ENCODE measurements at regions not wholly inside any gene's neighbourhood (a gene's known extent, or its start where the extent isn't known, plus 50 kb on each side); places are given as distances from the start of the nearest gene placed in this dataset.

DNA sequence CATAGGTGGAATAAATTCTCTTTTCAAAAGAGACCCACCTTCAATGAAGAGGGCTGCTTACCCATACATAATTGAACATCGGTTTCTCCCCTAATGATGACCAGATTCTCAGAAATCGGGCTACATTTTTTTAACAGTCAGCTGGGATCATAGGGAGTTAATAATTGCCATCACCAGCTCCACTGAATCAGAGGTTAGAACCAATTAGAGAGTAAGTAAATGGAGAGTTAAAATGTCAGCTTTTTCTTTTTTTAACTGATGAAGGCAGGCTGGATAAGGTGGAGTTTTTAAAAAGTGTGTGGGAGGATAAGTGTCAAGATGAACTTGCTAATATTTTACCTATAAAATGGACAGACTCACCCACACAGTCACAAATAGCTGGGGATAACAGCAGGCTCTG, 584.5 kb upstream of the NR3C2 start:
- H3K9me3 Mint-ChIP-seq = no peaks in the 10 kb centered on the region
- H3K27ac Mint-ChIP-seq = no peak overlapping the region

GRCh38 chr4:149017002-149017734, 575.0 kb upstream of the NR3C2 start:
- H3K27me3 Mint-ChIP-seq (ENCODE audit: low read depth) = peaks cover 8% of the 10 kb centered on the region
- H3K4me1 Mint-ChIP-seq = peaks cover 1% of the 10 kb centered on the region
- H3K4me3 Mint-ChIP-seq = no peak overlapping the region

More for the DNA sequence above, 584.5 kb upstream of the NR3C2 start:
- TF ChIP-seq CTCF (IDR thresholded peaks at IDR 0.05; ENCODE audit: unreplicated experiment) = no peak
- H3K27me3 Mint-ChIP-seq (ENCODE audit: low read depth) = peaks cover 3% of the 10 kb centered on the region
- H3K4me3 Mint-ChIP-seq = no peak overlapping the region
- H3K36me3 Mint-ChIP-seq = no peaks in the 10 kb centered on the region
- peaks cover 9% of the 10 kb centered on the region for H3K4me1 Mint-ChIP-seq
- DNase-seq (ENCODE audit: low spot score in 2 of 2, unreplicated experiment in 2 of 2) = no peak

GRCh38 chr4:149009223-149009622, 567.0 kb upstream of the NR3C2 start:
- H3K9me3 Mint-ChIP-seq = peaks cover 24% of the 10 kb centered on the region
- no peak overlapping the region for H3K4me3 Mint-ChIP-seq
- H3K36me3 Mint-ChIP-seq = no peaks in the 10 kb centered on the region
- peaks cover 4% of the 10 kb centered on the region for H3K4me1 Mint-ChIP-seq
- H3K27me3 Mint-ChIP-seq (ENCODE audit: low read depth) = no peaks in the 10 kb centered on the region
- no peak overlapping the region for H3K27ac Mint-ChIP-seq
- no peak for TF ChIP-seq CTCF (IDR thresholded peaks at IDR 0.05; ENCODE audit: unreplicated experiment)
- no peak for DNase-seq (ENCODE audit: low spot score in 2 of 2, unreplicated experiment in 2 of 2)

More at GRCh38 chr4:149017002-149017734, 575.0 kb upstream of the NR3C2 start:
- TF ChIP-seq CTCF (IDR thresholded peaks at IDR 0.05; ENCODE audit: unreplicated experiment) = no peak
- Mint-ChIP-seq H3K9me3 (peaks cover 7% of the 10 kb centered on the region), H3K27ac (no peak overlapping the region), H3K36me3 (no peaks in the 10 kb centered on the region)
- DNase-seq (ENCODE audit: low spot score in 2 of 2, unreplicated experiment in 2 of 2) = no peak

DNA sequence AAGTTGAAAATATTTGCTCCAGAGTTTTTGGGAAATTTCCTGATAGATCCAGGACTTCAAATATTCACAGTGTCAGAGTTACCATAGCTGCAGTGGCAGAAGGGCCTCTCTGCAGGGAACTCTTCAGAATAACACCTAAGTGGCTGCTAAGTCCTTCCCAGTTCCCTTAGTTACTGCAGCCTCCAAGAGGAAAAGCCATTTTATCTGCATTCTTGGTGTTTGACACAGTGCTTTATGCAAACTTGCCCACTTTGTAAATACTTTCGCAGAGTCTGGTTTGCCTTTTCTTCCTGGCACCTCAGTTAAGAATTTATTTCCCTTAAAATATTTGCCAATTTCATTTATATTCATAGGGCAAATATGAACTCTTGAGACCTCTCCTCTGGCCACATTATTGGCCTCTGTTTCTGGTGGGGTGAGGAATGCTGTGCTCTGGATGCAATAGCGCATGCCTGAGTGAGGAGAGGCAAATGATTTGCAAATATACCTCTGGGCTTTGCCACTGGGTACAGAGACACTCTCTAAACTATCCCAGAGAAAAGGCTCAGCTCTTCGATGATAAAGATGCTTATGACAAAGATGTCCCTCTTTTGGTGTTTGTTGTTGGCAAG, 566.3 kb upstream of the NR3C2 start:
- no peak for TF ChIP-seq CTCF (IDR thresholded peaks at IDR 0.05; ENCODE audit: unreplicated experiment)
- H3K36me3 Mint-ChIP-seq = no peaks in the 10 kb centered on the region
- no peak overlapping the region for H3K4me3 Mint-ChIP-seq
- H3K9me3 Mint-ChIP-seq = peaks cover 24% of the 10 kb centered on the region
- no peaks in the 10 kb centered on the region for H3K27me3 Mint-ChIP-seq (ENCODE audit: low read depth)
- no peak overlapping the region for H3K27ac Mint-ChIP-seq
- peaks cover 4% of the 10 kb centered on the region for H3K4me1 Mint-ChIP-seq
- no peak for DNase-seq (ENCODE audit: low spot score in 2 of 2, unreplicated experiment in 2 of 2)

GRCh38 chr4:149005191-149005590, 563.0 kb upstream of the NR3C2 start:
- Mint-ChIP-seq H3K27ac (no peak overlapping the region), H3K36me3 (no peaks in the 10 kb centered on the region), H3K4me3 (no peak overlapping the region), H3K27me3 (ENCODE audit: low read depth) (no peaks in the 10 kb centered on the region), H3K4me1 (peaks cover 4% of the 10 kb centered on the region), H3K9me3 (no peaks in the 10 kb centered on the region)
- TF ChIP-seq CTCF (IDR thresholded peaks at IDR 0.05; ENCODE audit: unreplicated experiment) = no peak
- DNase-seq (ENCODE audit: low spot score in 2 of 2, unreplicated experiment in 2 of 2) = no peak

All from mesothelial cell of epicardium (in vitro differentiated cells).